ENCODE measurements at regions not wholly inside any gene's neighbourhood (a gene's known extent, or its start where the extent isn't known, plus 50 kb on each side); places are given as distances from the start of the nearest gene placed in this dataset.
"Not testable (repeated sequence)": the region's sequence is repeated elsewhere in the genome, so short reads cannot be mapped to it uniquely, and the experiment has no call there.

GRCh38 chr3:193927413-193928206 is 208.3 kb upstream of the HES1 start:
- TF ChIP-seq, protein P1, sequence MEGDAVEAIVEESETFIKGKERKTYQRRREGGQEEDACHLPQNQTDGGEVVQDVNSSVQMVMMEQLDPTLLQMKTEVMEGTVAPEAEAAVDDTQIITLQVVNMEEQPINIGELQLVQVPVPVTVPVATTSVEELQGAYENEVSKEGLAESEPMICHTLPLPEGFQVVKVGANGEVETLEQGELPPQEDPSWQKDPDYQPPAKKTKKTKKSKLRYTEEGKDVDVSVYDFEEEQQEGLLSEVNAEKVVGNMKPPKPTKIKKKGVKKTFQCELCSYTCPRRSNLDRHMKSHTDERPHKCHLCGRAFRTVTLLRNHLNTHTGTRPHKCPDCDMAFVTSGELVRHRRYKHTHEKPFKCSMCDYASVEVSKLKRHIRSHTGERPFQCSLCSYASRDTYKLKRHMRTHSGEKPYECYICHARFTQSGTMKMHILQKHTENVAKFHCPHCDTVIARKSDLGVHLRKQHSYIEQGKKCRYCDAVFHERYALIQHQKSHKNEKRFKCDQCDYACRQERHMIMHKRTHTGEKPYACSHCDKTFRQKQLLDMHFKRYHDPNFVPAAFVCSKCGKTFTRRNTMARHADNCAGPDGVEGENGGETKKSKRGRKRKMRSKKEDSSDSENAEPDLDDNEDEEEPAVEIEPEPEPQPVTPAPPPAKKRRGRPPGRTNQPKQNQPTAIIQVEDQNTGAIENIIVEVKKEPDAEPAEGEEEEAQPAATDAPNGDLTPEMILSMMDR (IDR thresholded peaks at IDR 0.05 in 8 of 11, conservative IDR thresholded peaks at IDR 0.05 in 3 of 11) = not testable (repeated sequence)
- not testable (repeated sequence) for TF ChIP-seq POLR2AphosphoS5, POLR2A (IDR thresholded peaks at IDR 0.05)
